H1 (cell line): ENCODE measurements at regions not wholly inside any gene's neighbourhood (a gene's known extent, or its start where the extent isn't known, plus 50 kb on each side); places are given as distances from the start of the nearest gene placed in this dataset.

Experiments used
- CTCF ChIA-PET: fragments of 300-600 bp; sonication (Branson Sonifier 250); formaldehyde crosslinking; loops from one replicate; lab custom pipeline; 2021; ENCODE audit not compliant: partially characterized antibody; lab: Charles Lee
- POLR2A ChIA-PET: fragments of 300-600 bp; sonication (Branson Sonifier 250); formaldehyde crosslinking; loops from one replicate; lab custom pipeline; 2021; ENCODE audit warnings: inconsistent platforms; ENCODE audit not compliant: partially characterized antibody; lab: Charles Lee
- DNase-seq, 2 experiments: peaks; one replicate each; pipeline versions ENCODE4 v3.0.0 to v3.0.0-alpha.2; 2010 to 2022; ENCODE audit warnings: low spot score in 2 of 2, low read depth in 1 of 2, mixed read lengths in 1 of 2
- FAIRE-seq: peaks from 2 replicates; lab custom pipeline; 2011; peaks lifted over from hg19 to GRCh38; lab: Jason Lieb, UNC
- H2AFZ ChIP-seq: 2 replicates; pipeline ENCODE4 v1.8.1; 2012; ENCODE audit warnings: low read length, inconsistent platforms
- H2AK5ac ChIP-seq: 2 replicates; pipeline ENCODE4 v1.6.1; 2013; ENCODE audit warnings: low read depth, low read length
- H2BK120ac ChIP-seq: replicated peaks from 2 replicates; pipeline ENCODE3; 2013; ENCODE audit warnings: low read depth, low read length, inconsistent platforms
- H2BK12ac ChIP-seq: 2 replicates; pipeline ENCODE4 v1.6.1; 2013; ENCODE audit warnings: low read depth, low read length
- H2BK15ac ChIP-seq: 2 replicates; pipeline ENCODE4 v1.6.1; 2013; ENCODE audit warnings: low read length
- H2BK20ac ChIP-seq: 2 replicates; pipeline ENCODE4 v1.6.1; 2013; ENCODE audit warnings: low read length
- H2BK5ac ChIP-seq: 2 replicates; pipeline ENCODE4 v1.6.1; 2013; ENCODE audit warnings: low read depth, low read length
- H3K14ac ChIP-seq: 2 replicates; pipeline ENCODE4 v1.6.1; 2013; ENCODE audit warnings: inconsistent platforms; ENCODE audit not compliant: insufficient read length
- H3K18ac ChIP-seq: 2 replicates; pipeline ENCODE4 v1.6.1; 2013; ENCODE audit warnings: low read length; ENCODE audit errors: extremely low read depth
- H3K23ac ChIP-seq: 2 replicates; pipeline ENCODE4 v1.6.1; 2013; ENCODE audit warnings: inconsistent platforms; ENCODE audit not compliant: insufficient read length
- H3K23me2 ChIP-seq: 2 replicates; pipeline ENCODE4 v1.6.1; 2013; ENCODE audit warnings: low read depth, low read length
- H3K27ac ChIP-seq: 2 replicates; pipeline ENCODE4 v1.6.1; 2011; ENCODE audit warnings: low read depth, low read length, inconsistent platforms
- H3K27me3 ChIP-seq, 4 experiments: replicated peaks in 1 of 4; 1 replicate in 1 of 4; 2 replicates in 3 of 4; pipeline versions ENCODE4 v1.6.1 to v1.8.1; 2011 to 2013; ENCODE audit warnings: low read length in 3 of 4, mild to moderate bottlenecking in 3 of 4, inconsistent platforms in 2 of 4, mixed read lengths in 2 of 4, moderate library complexity in 1 of 4; ENCODE audit not compliant: control insufficient read depth in 3 of 4, insufficient read depth in 3 of 4; ENCODE audit errors: extremely low read depth in 1 of 4
- H3K36me3 ChIP-seq, 4 experiments: 2 replicates each; pipeline versions ENCODE4 v1.6.1 to v1.8.1; 2011 to 2013; ENCODE audit warnings: mild to moderate bottlenecking in 4 of 4, low read length in 3 of 4, moderate library complexity in 2 of 4, control low read depth in 1 of 4, inconsistent platforms in 1 of 4; ENCODE audit not compliant: insufficient read depth in 4 of 4, control insufficient read depth in 2 of 4
- H3K4ac ChIP-seq: replicated peaks from 2 replicates; pipeline ENCODE3; 2013; ENCODE audit warnings: low read length, low read depth, mixed read lengths, inconsistent platforms; ENCODE audit not compliant: insufficient read length
- H3K4me1 ChIP-seq, 4 experiments: replicated peaks in 1 of 4; 1 replicate in 1 of 4; 2 replicates in 3 of 4; pipeline versions ENCODE4 v1.6.1 to v1.8.1; 2011 to 2013; ENCODE audit warnings: low read length in 3 of 4, inconsistent platforms in 2 of 4, mixed read lengths in 1 of 4; ENCODE audit not compliant: insufficient read depth in 4 of 4, control insufficient read depth in 3 of 4
- H3K4me2 ChIP-seq, 2 experiments: 2 replicates each; pipeline versions ENCODE4 v1.6.1 to v1.8.1; 2011 to 2013; ENCODE audit warnings: low read depth in 2 of 2, low read length in 2 of 2, control low read depth in 1 of 2, inconsistent platforms in 1 of 2, mild to moderate bottlenecking in 1 of 2; ENCODE audit not compliant: insufficient read depth in 1 of 2
- H3K4me3 ChIP-seq, 4 experiments: fragments of 200-600, 300-600 bp in 1 of 4; sonication (generic), shearing (Covaris generic), sonication (Bioruptor Twin) in 1 of 4; 2 replicates each; pipeline versions ENCODE4 v1.5.1 to v1.8.1; 2011 to 2016; ENCODE audit warnings: low read length in 4 of 4, low read depth in 3 of 4, control low read depth in 2 of 4, inconsistent platforms in 2 of 4, mild to moderate bottlenecking in 2 of 4, mixed read lengths in 1 of 4, moderate library complexity in 1 of 4; ENCODE audit not compliant: insufficient read depth in 2 of 4; ENCODE audit errors: extremely low read depth in 1 of 4
- H3K56ac ChIP-seq: replicated peaks from 2 replicates; pipeline ENCODE3; 2013; ENCODE audit warnings: low read depth, mild to moderate bottlenecking, mixed read lengths, low read length, inconsistent platforms; ENCODE audit not compliant: insufficient read length
- H3K79me1 ChIP-seq: 2 replicates; pipeline ENCODE4 v1.6.1; 2013; ENCODE audit warnings: low read depth, low read length, control low read depth
- H3K79me2 ChIP-seq, 2 experiments: 2 replicates each; pipeline versions ENCODE4 v1.6.1 to v1.8.1; 2012 to 2013; ENCODE audit warnings: low read length in 2 of 2, mild to moderate bottlenecking in 2 of 2, inconsistent platforms in 1 of 2; ENCODE audit not compliant: insufficient read depth in 2 of 2, control insufficient read depth in 1 of 2
- H3K9ac ChIP-seq, 4 experiments: replicated peaks in 1 of 4; 1 replicate in 1 of 4; 2 replicates in 3 of 4; pipeline versions ENCODE4 v1.6.1 to v1.8.1; 2011 to 2013; ENCODE audit warnings: low read depth in 3 of 4, low read length in 3 of 4, control low read depth in 2 of 4, mild to moderate bottlenecking in 2 of 4, moderate library complexity in 2 of 4, inconsistent platforms in 1 of 4; ENCODE audit errors: extremely low read depth in 1 of 4
- H3K9me3 ChIP-seq, 2 experiments: 2 replicates each; pipeline versions ENCODE4 v1.6.1 to v1.8.1; 2012 to 2013; ENCODE audit warnings: mild to moderate bottlenecking in 2 of 2, moderate library complexity in 2 of 2, control low read depth in 1 of 2, inconsistent platforms in 1 of 2, low read depth in 1 of 2, low read length in 1 of 2, mixed read lengths in 1 of 2; ENCODE audit not compliant: insufficient read depth in 2 of 2
- H4K20me1 ChIP-seq, 2 experiments: replicated peaks in 1 of 2; 2 replicates each; pipeline versions ENCODE3 to v1.8.1; 2011 to 2013; ENCODE audit warnings: inconsistent platforms in 2 of 2, low read length in 2 of 2, mild to moderate bottlenecking in 1 of 2; ENCODE audit not compliant: insufficient read depth in 2 of 2, control insufficient read depth in 1 of 2
- H4K5ac ChIP-seq: 2 replicates; pipeline ENCODE4 v1.6.1; 2013; ENCODE audit warnings: low read length, low read depth, mixed read lengths, inconsistent platforms; ENCODE audit not compliant: insufficient read length
- H4K8ac ChIP-seq: 2 replicates; pipeline ENCODE4 v1.8.0; 2013; ENCODE audit warnings: mild to moderate bottlenecking, moderate library complexity, low read length, inconsistent platforms; ENCODE audit not compliant: insufficient read depth; ENCODE audit errors: extremely low read depth
- H4K91ac ChIP-seq: replicated peaks from 2 replicates; pipeline ENCODE3; 2013; ENCODE audit warnings: low read length, mixed read lengths, inconsistent platforms; ENCODE audit not compliant: insufficient read length
- BACH1 ChIP-seq: IDR thresholded peaks from 2 replicates; pipeline ENCODE4 v1.6.1; 2012; ENCODE audit warnings: low read length, improper control_type of control experiment
- BRCA1 ChIP-seq: IDR thresholded peaks from 2 replicates; pipeline ENCODE4 v1.6.1; 2012; ENCODE audit warnings: low read depth, low read length, improper control_type of control experiment
- FOSL1 ChIP-seq: IDR thresholded peaks from 2 replicates; pipeline ENCODE4 v1.6.1; 2011; ENCODE audit warnings: mild to moderate bottlenecking, low read depth, low read length, moderate library complexity; ENCODE audit not compliant: insufficient read depth
- GTF2F1 ChIP-seq: IDR thresholded peaks from 2 replicates; pipeline ENCODE4 v1.6.1; 2012; ENCODE audit warnings: low read depth, low read length, improper control_type of control experiment, borderline replicate concordance
- HDAC6 ChIP-seq: IDR thresholded peaks from one replicate; pipeline ENCODE4 v1.7.1; 2012; ENCODE audit warnings: low read depth, mild to moderate bottlenecking, inconsistent platforms, low read length, moderate library complexity
- JUND ChIP-seq: IDR thresholded peaks from 2 replicates; pipeline ENCODE4 v1.6.1; 2011; ENCODE audit warnings: mild to moderate bottlenecking, improper control_type of control experiment, low read length
- MAFK ChIP-seq: IDR thresholded peaks from 2 replicates; pipeline ENCODE4 v1.6.1; 2012; ENCODE audit warnings: low read depth, mild to moderate bottlenecking, improper control_type of control experiment, low read length
- NRF1 ChIP-seq: IDR thresholded peaks from 2 replicates; pipeline ENCODE4 v1.6.1; 2011; ENCODE audit warnings: mild to moderate bottlenecking, low read depth, low read length, improper control_type of control experiment
- RFX5 ChIP-seq: IDR thresholded peaks from 2 replicates; pipeline ENCODE4 v1.6.1; 2011; ENCODE audit warnings: low read depth, low read length, improper control_type of control experiment, borderline replicate concordance
- RXRA ChIP-seq: IDR thresholded peaks from 2 replicates; pipeline ENCODE4 v1.6.1; 2011; ENCODE audit warnings: low read depth, mild to moderate bottlenecking, low read length, moderate library complexity; ENCODE audit not compliant: insufficient read depth
- SAP30 ChIP-seq: fragments of 300-600 bp; sonication (generic); IDR thresholded peaks from 2 replicates; pipeline ENCODE4 v1.7.1; 2012; ENCODE audit warnings: low read length, moderate library complexity, mild to moderate bottlenecking, inconsistent platforms; ENCODE audit not compliant: insufficient read depth, insufficient replicate concordance
- SP1 ChIP-seq: IDR thresholded peaks from 2 replicates; pipeline ENCODE4 v1.6.1; 2011; ENCODE audit warnings: low read depth, low read length
- SUZ12 ChIP-seq: fragments of 200-600 bp; sonication (generic); IDR thresholded peaks from 2 replicates; pipeline ENCODE4 v1.6.1; 2012; ENCODE audit warnings: mild to moderate bottlenecking, inconsistent platforms, low read length, moderate library complexity, mixed read lengths
- TAF1 ChIP-seq: IDR thresholded peaks from 2 replicates; pipeline ENCODE4 v1.6.1; 2011; ENCODE audit warnings: mild to moderate bottlenecking, low read depth, low read length
- TCF12 ChIP-seq: IDR thresholded peaks from 2 replicates; pipeline ENCODE4 v1.6.1; 2011; ENCODE audit warnings: low read depth, mild to moderate bottlenecking, low read length
- WGBS, 2 experiments: shearing (Covaris generic) in 1 of 2; methylation state at CpG; one replicate each; pipeline versions ENCODE4 v1.1.6 to v1.1.7; 2013 to 2015; ENCODE audit warnings: low lambda C conversion rate in 2 of 2, mixed read lengths in 2 of 2, inconsistent platforms in 1 of 2, low coverage in 1 of 2, missing lambda C conversion rate in 1 of 2; ENCODE audit not compliant: insufficient replicate concordance in 2 of 2, insufficient coverage in 1 of 2, insufficient read length in 1 of 2; ENCODE audit errors: extremely low coverage in 1 of 2, missing lambda C conversion rate in 1 of 2; 5-methylcytosine and 5-hydroxymethylcytosine counted together

GRCh38 chr1:229058729-229059128 lies 212.2 kb upstream of the RAB4A start:
- Histone ChIP-seq H3K14ac (no peak overlapping the region), H2BK15ac (no peak overlapping the region), H3K56ac (no peak overlapping the region), H3K36me3 (no peaks in the 10 kb centered on the region), H2AK5ac (no peak overlapping the region), H3K9ac (no peak overlapping the region), H3K23ac (no peak overlapping the region), H4K5ac (no peak overlapping the region), H3K27me3 (no peaks in the 10 kb centered on the region), H3K4me1 (peaks cover 0 to 8% (median 3%) of the 10 kb centered on the region in 4 experiments; a peak in 5 of 7 replicates), H3K79me1 (no peaks in the 10 kb centered on the region), H3K9me3 (no peaks in the 10 kb centered on the region), H2AFZ (no peak overlapping the region), H3K4ac (no peak overlapping the region), H4K91ac (no peak overlapping the region), H2BK12ac (0 out of 2 replicates have a peak overlapping the region, but pooled peaks have one; percentile 68), H3K27ac (no peak overlapping the region), H2BK20ac (no peak overlapping the region), H3K4me3 (no peak overlapping the region), H3K79me2 (no peaks in the 10 kb centered on the region), H4K20me1 (no peaks in the 10 kb centered on the region), H3K23me2 (peaks cover 3% of the 10 kb centered on the region; the same call in 1 of the 2 replicates), H2BK120ac (no peak overlapping the region), H3K18ac (no peak overlapping the region), H3K4me2 (no peak overlapping the region), H2BK5ac (no peak overlapping the region), H4K8ac (no peak overlapping the region)
- FAIRE-seq, result no peak
- WGBS, 2 experiments, result 77% methylated on average over 10 of the region's 10 CpGs; no CpG with 5 or more reads in 1 of the 2 experiments
- POLR2A ChIA-PET, result interaction anchor here (1.7 kb wide), 1 partner anchor 23 kb away, joined by 3 read pairs; no protein-coding TSS in a partner anchor
- DNase-seq, result no peak
- CTCF ChIA-PET, result interaction anchor here (0.7 to 1.7 kb wide), 6 partner anchors 12 to 164 kb away, joined by 3 to 4 read pairs (median 3); no protein-coding TSS in a partner anchor
- TF ChIP-seq SP1 (no peak), TCF12 (no peak), BACH1 (no peak), RXRA (no peak), FOSL1 (no peak), SUZ12 (no peak), MAFK (no peak), HDAC6 (no peak), BRCA1 (no peak), SAP30 (no peak), GTF2F1 (no peak), JUND (no peak), RFX5 (no peak), NRF1 (no peak), TAF1 (no peak)
